K562 (cell line): ENCODE measurements at regions not wholly inside any gene's neighbourhood (a gene's known extent, or its start where the extent isn't known, plus 50 kb on each side); places are given as distances from the start of the nearest gene placed in this dataset.

ENCODE experiments used
- ATAC-seq: fragments of 200-7000 bp; cut with Tn5 transposase; 3 replicates; pipeline ENCODE4 v1.9.1; 2020; ENCODE audit warnings: moderate library complexity
- BruUV-seq: library from RNA; stranded (reverse); fragments of 400-500 nt; replicated peaks from 2 replicates; lab custom pipeline; 2021; lab: Mats Ljungman, UMichigan
- CTCF ChIA-PET: fragments of 300-600 bp; formaldehyde crosslinking; extraction: SDS; loops from one replicate; lab custom pipeline; 2021; ENCODE audit warnings: low intra/inter-chr PET ratio; lab: Yijun Ruan, JAX
- POLR2A ChIA-PET: fragments of 300-600, 350-650 bp; sonication (Branson Sonifier 250); formaldehyde crosslinking; extraction: SDS; loops from one replicate; lab custom pipeline; 2021; ENCODE audit warnings: antibody characterized with exemption, inconsistent platforms; lab: Yijun Ruan, JAX
- DNase-seq, 4 experiments: peaks; one replicate each; pipeline versions ENCODE4 v3.0.0 to v3.0.0-alpha.2; 2011 to 2018; ENCODE audit warnings: low spot score in 3 of 4, mixed read lengths in 3 of 4; ENCODE audit errors: extremely low read depth in 1 of 4
- FAIRE-seq: peaks from 2 replicates; lab custom pipeline; 2011; peaks lifted over from hg19 to GRCh38; lab: Jason Lieb, UNC
- H2AFZ ChIP-seq: 2 replicates; pipeline ENCODE4 v1.6.0; 2011; ENCODE audit warnings: low read depth, low read length, control low read depth, inconsistent platforms
- H3K27ac ChIP-seq: fragments of 200-600 bp; 3 replicates; pipeline ENCODE4 v1.8.0; 2011; ENCODE audit warnings: low read depth, mild to moderate bottlenecking, control low read depth, inconsistent platforms, low read length, moderate library complexity, mixed read lengths; ENCODE audit errors: extremely low read depth
- H3K27me3 ChIP-seq, 2 experiments: fragments of 300-600 bp in 1 of 2; 2 replicates in 1 of 2; 3 replicates in 1 of 2; pipeline versions ENCODE4 v1.6.0 to v1.8.0; 2011; ENCODE audit warnings: inconsistent platforms in 2 of 2, low read length in 2 of 2, mild to moderate bottlenecking in 1 of 2, mixed read lengths in 1 of 2, moderate library complexity in 1 of 2; ENCODE audit not compliant: control insufficient read depth in 2 of 2, insufficient read depth in 2 of 2
- H3K36me3 ChIP-seq: fragments of 300-600 bp; 3 replicates; pipeline ENCODE4 v1.8.0; 2011; ENCODE audit warnings: mild to moderate bottlenecking, low read length, inconsistent platforms; ENCODE audit not compliant: control insufficient read depth, insufficient read depth
- H3K4me1 ChIP-seq, 2 experiments: fragments of 200-600 bp in 1 of 2; replicated peaks in 1 of 2; 2 replicates in 1 of 2; 3 replicates in 1 of 2; pipeline versions ENCODE4 v1.5.1 to v1.8.0; 2011; ENCODE audit warnings: inconsistent platforms in 2 of 2, low read length in 2 of 2, mild to moderate bottlenecking in 1 of 2, mixed read lengths in 1 of 2, moderate library complexity in 1 of 2; ENCODE audit not compliant: control insufficient read depth in 2 of 2, insufficient read depth in 2 of 2
- H3K4me2 ChIP-seq: 2 replicates; pipeline ENCODE4 v1.6.1; 2011; ENCODE audit warnings: low read length, control low read depth, inconsistent platforms, mixed read lengths; ENCODE audit not compliant: insufficient read depth
- H3K4me3 ChIP-seq: fragments of 200-600 bp; sonication (generic), shearing (Covaris generic); 2 replicates; pipeline ENCODE4 v1.5.1; 2016; ENCODE audit warnings: control low read depth, inconsistent platforms
- H3K79me2 ChIP-seq: fragments of 200-600 bp; 3 replicates; pipeline ENCODE4 v1.8.0; 2011; ENCODE audit warnings: low read length, inconsistent platforms; ENCODE audit not compliant: control insufficient read depth, insufficient read depth
- H3K9ac ChIP-seq, 2 experiments: 2 replicates each; pipeline versions ENCODE4 v1.6.0 to v1.6.1; 2011; ENCODE audit warnings: low read depth in 2 of 2, low read length in 2 of 2, control low read depth in 1 of 2, inconsistent platforms in 1 of 2, mild to moderate bottlenecking in 1 of 2, mixed read lengths in 1 of 2; ENCODE audit not compliant: insufficient read depth in 1 of 2
- H3K9me1 ChIP-seq: one replicate; pipeline ENCODE4 v1.6.0; 2011; ENCODE audit warnings: inconsistent platforms, mild to moderate bottlenecking, low read length, moderate library complexity; ENCODE audit not compliant: control insufficient read depth, insufficient read depth
- H3K9me3 ChIP-seq: replicated peaks from 2 replicates; pipeline ENCODE4 v1.5.1; 2011; ENCODE audit warnings: low read depth, low read length, inconsistent platforms; ENCODE audit not compliant: control insufficient read depth, insufficient read depth
- H4K20me1 ChIP-seq: replicated peaks from 2 replicates; pipeline ENCODE4 v1.6.1; 2011; ENCODE audit warnings: low read length, inconsistent platforms, mixed read lengths; ENCODE audit not compliant: control insufficient read depth, insufficient read depth
- CEBPB ChIP-seq: fragments of 450-650 bp; IDR thresholded peaks from 2 replicates; pipeline ENCODE4 v1.6.1; 2016; ENCODE audit warnings: missing genetic modification characterization, missing compliant biosample characterization
- GABPA ChIP-seq: fragments of 200-800 bp; sonication (Bioruptor generic); conservative IDR thresholded peaks from 2 replicates; pipeline ENCODE4 v1.6.1; 2016; ENCODE audit warnings: low read depth, missing genetic modification characterization, missing compliant biosample characterization
- HDAC2 ChIP-seq: fragments of 450-650 bp; IDR thresholded peaks from 2 replicates; pipeline ENCODE4 v1.6.1; 2016; ENCODE audit warnings: mild to moderate bottlenecking
- NCOR1 ChIP-seq: fragments of 450-650 bp; IDR thresholded peaks from 2 replicates; pipeline ENCODE4 v1.6.1; 2016; ENCODE audit warnings: mild to moderate bottlenecking, moderate library complexity
- NFIC ChIP-seq: fragments of 450-650 bp; IDR thresholded peaks from 2 replicates; pipeline ENCODE4 v1.6.1; 2017; ENCODE audit warnings: mild to moderate bottlenecking, inconsistent platforms
- RBM34 ChIP-seq: fragments of 200-400 bp; formaldehyde crosslinking; IDR thresholded peaks from 2 replicates; pipeline ENCODE4 v1.6.1; 2018; ENCODE audit warnings: low read length, borderline replicate concordance; ENCODE audit not compliant: insufficient read depth
- RHOXF2B ChIP-seq: fragments of 250-450 bp; sonication (Bioruptor Pico); conservative IDR thresholded peaks from 2 replicates; pipeline ENCODE4 v1.5.1; 2021
- SMAD1 ChIP-seq: fragments of 150-350 bp; IDR thresholded peaks from 2 replicates; pipeline ENCODE4 v1.6.1; 2014; ENCODE audit warnings: low read length, low read depth; ENCODE audit not compliant: partially characterized antibody
- SMAD2 ChIP-seq: fragments of 150-350 bp; IDR thresholded peaks from 2 replicates; pipeline ENCODE4 v1.6.1; 2014; ENCODE audit warnings: low read depth, mild to moderate bottlenecking, low read length
- SRSF1 ChIP-seq: fragments of 200-400 bp; formaldehyde crosslinking; IDR thresholded peaks from 2 replicates; pipeline ENCODE4 v1.6.1; 2017; ENCODE audit warnings: mild to moderate bottlenecking, low read depth, low read length, moderate library complexity
- TRIM24 ChIP-seq, 2 experiments: fragments of 450-650 bp; IDR thresholded peaks; 2 replicates each; pipeline ENCODE4 v1.6.1; 2016
- ZNF239 ChIP-seq: fragments of 250-450 bp; sonication (Bioruptor Pico); IDR thresholded peaks from 2 replicates; pipeline ENCODE4 v1.4.0; 2020; ENCODE audit warnings: mild to moderate bottlenecking
- WGBS: fragments of 100-300 bp; shearing (Covaris generic); methylation state at CpG from one replicate; pipeline ENCODE4 v1.1.6; 2016; ENCODE audit warnings: low coverage, mixed read lengths; ENCODE audit not compliant: insufficient coverage; ENCODE audit errors: missing lambda C conversion rate; 5-methylcytosine and 5-hydroxymethylcytosine counted together
- in situ Hi-C: fragments of 300-500 bp; cut with MboI; formaldehyde crosslinking; loops from 4 replicates; pipeline ENCODE4 v1.15.0; 2018; ENCODE audit warnings: inconsistent platforms, mixed read lengths
- intact Hi-C: fragments of 100-400 bp; cut with micrococcal nuclease; formaldehyde crosslinking; loops from 2 replicates; pipeline ENCODE4 v1.14.2; 2022
- TF ChIP-seq, protein P1 (sequence below): sonication (generic); formaldehyde crosslinking; IDR thresholded peaks from 2 replicates; pipeline ENCODE4 v1.4.0; 2020; ENCODE audit warnings: mild to moderate bottlenecking, missing genetic modification reagents
- TF ChIP-seq, protein P2 (sequence below): fragments of 250-450 bp; sonication (Bioruptor Pico); IDR thresholded peaks from 2 replicates; pipeline ENCODE4 v1.4.0; 2020

DNA sequence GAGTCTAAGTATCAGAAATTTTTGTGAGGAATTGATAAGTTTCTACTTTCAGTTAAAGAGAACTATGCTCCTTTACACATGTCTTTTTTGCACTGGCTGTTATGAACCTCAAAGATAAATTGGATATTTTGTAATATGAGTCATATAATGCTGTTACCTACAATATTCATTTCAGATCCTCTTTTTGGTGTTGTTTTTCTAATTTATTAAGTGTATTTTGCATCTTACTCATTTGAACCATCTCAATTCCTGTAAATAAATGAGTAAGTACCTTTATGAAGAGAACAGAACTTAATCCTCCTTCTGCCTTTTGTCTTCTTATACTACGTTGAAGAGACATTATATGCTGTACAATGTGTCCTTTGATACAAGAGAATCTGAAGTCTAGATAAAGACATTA is 74.4 kb downstream of the ZIC1 start:
- CTCF ChIA-PET, result interaction anchor here (0.6 kb wide), 1 partner anchor 1619 kb away, joined by 5 read pairs; no protein-coding TSS in a partner anchor
- in situ Hi-C loops, result no loop called here
- H3K9me1 ChIP-seq, result no peaks in the 10 kb centered on the region
- 0% methylated on average over 1 of the region's 1 CpG for WGBS
- no peak overlapping the region for H3K27ac ChIP-seq
- POLR2A ChIA-PET, result no interaction called here
- DNase-seq (no peak), FAIRE-seq (no peak), ATAC-seq (no peak)
- H3K4me2 ChIP-seq, result no peak overlapping the region
- intact Hi-C loops, result no loop called here
- H3K4me3 ChIP-seq, result no peak overlapping the region
- H3K79me2 ChIP-seq, result no peaks in the 10 kb centered on the region
- H3K4me1 ChIP-seq, result no peaks in the 10 kb centered on the region
- BruUV-seq, result no TSS peak
- H3K9me3 ChIP-seq, result no peaks in the 10 kb centered on the region; the same call in 1 of the 2 replicates
- H3K9ac ChIP-seq, result no peak overlapping the region
- H4K20me1 ChIP-seq, result no peaks in the 10 kb centered on the region
- no peaks in the 10 kb centered on the region for H3K36me3 ChIP-seq
- H3K27me3 ChIP-seq, result no peaks in the 10 kb centered on the region
- H2AFZ ChIP-seq, result no peak overlapping the region
- TF ChIP-seq TRIM24 (IDR thresholded peaks at IDR 0.05) (no peak), GABPA (tag) (no peak), SMAD1 (no peak), ZNF239 (CRISPR knock-in tag) (no peak), RBM34 (no peak), RHOXF2B (CRISPR knock-in tag) (no peak), NCOR1 (no peak), SRSF1 (no peak), SMAD2 (no peak), CEBPB (tag) (no peak), NFIC (no peak), HDAC2 (no peak)
- TF ChIP-seq, protein P1, sequence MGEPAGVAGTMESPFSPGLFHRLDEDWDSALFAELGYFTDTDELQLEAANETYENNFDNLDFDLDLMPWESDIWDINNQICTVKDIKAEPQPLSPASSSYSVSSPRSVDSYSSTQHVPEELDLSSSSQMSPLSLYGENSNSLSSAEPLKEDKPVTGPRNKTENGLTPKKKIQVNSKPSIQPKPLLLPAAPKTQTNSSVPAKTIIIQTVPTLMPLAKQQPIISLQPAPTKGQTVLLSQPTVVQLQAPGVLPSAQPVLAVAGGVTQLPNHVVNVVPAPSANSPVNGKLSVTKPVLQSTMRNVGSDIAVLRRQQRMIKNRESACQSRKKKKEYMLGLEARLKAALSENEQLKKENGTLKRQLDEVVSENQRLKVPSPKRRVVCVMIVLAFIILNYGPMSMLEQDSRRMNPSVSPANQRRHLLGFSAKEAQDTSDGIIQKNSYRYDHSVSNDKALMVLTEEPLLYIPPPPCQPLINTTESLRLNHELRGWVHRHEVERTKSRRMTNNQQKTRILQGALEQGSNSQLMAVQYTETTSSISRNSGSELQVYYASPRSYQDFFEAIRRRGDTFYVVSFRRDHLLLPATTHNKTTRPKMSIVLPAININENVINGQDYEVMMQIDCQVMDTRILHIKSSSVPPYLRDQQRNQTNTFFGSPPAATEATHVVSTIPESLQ (CRISPR knock-in tag), result no peak
- TF ChIP-seq, protein P2, sequence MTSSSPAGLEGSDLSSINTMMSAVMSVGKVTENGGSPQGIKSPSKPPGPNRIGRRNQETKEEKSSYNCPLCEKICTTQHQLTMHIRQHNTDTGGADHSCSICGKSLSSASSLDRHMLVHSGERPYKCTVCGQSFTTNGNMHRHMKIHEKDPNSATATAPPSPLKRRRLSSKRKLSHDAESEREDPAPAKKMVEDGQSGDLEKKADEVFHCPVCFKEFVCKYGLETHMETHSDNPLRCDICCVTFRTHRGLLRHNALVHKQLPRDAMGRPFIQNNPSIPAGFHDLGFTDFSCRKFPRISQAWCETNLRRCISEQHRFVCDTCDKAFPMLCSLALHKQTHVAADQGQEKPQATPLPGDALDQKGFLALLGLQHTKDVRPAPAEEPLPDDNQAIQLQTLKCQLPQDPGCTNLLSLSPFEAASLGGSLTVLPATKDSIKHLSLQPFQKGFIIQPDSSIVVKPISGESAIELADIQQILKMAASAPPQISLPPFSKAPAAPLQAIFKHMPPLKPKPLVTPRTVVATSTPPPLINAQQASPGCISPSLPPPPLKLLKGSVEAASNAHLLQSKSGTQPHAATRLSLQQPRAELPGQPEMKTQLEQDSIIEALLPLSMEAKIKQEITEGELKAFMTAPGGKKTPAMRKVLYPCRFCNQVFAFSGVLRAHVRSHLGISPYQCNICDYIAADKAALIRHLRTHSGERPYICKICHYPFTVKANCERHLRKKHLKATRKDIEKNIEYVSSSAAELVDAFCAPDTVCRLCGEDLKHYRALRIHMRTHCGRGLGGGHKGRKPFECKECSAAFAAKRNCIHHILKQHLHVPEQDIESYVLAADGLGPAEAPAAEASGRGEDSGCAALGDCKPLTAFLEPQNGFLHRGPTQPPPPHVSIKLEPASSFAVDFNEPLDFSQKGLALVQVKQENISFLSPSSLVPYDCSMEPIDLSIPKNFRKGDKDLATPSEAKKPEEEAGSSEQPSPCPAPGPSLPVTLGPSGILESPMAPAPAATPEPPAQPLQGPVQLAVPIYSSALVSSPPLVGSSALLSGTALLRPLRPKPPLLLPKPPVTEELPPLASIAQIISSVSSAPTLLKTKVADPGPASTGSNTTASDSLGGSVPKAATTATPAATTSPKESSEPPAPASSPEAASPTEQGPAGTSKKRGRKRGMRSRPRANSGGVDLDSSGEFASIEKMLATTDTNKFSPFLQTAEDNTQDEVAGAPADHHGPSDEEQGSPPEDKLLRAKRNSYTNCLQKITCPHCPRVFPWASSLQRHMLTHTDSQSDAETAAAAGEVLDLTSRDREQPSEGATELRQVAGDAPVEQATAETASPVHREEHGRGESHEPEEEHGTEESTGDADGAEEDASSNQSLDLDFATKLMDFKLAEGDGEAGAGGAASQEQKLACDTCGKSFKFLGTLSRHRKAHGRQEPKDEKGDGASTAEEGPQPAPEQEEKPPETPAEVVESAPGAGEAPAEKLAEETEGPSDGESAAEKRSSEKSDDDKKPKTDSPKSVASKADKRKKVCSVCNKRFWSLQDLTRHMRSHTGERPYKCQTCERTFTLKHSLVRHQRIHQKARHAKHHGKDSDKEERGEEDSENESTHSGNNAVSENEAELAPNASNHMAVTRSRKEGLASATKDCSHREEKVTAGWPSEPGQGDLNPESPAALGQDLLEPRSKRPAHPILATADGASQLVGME (CRISPR knock-in tag), result no peak
